Activated CD4-positive, alpha-beta T cell treated with anti-CD3 and anti-CD28 coated beads, Interleukin-2, amount 10 ng/mL, durations not matched to agents 7 days and 5 days (primary cell): ENCODE measurements at regions not wholly inside any gene's neighbourhood (a gene's known extent, or its start where the extent isn't known, plus 50 kb on each side); places are given as distances from the start of the nearest gene placed in this dataset.

ENCODE experiments used
- CTCF ChIA-PET: fragments of 350-600 bp; sonication (Branson Sonifier 250); formaldehyde crosslinking; loops from one replicate; lab custom pipeline; 2021; ENCODE audit warnings: antibody characterized with exemption; lab: Charles Lee
- POLR2A ChIA-PET: fragments of 350-600 bp; sonication (Branson Sonifier 250); formaldehyde crosslinking; loops from one replicate; lab custom pipeline; 2021; ENCODE audit warnings: antibody characterized with exemption; lab: Charles Lee
- DNase-seq: peaks from one replicate; pipeline ENCODE4 v3.0.0-alpha.2; 2020
- H3K27ac Mint-ChIP-seq: one replicate; pipeline ENCODE4 v1.8.0; 2021; ENCODE audit warnings: mild to moderate bottlenecking, moderate library complexity, mixed read lengths
- H3K27me3 Mint-ChIP-seq: one replicate; pipeline ENCODE4 v1.8.0; 2021; ENCODE audit warnings: mixed read lengths
- H3K36me3 Mint-ChIP-seq: one replicate; pipeline ENCODE4 v1.8.0; 2021; ENCODE audit warnings: low read depth, mixed read lengths
- H3K4me1 Mint-ChIP-seq: one replicate; pipeline ENCODE4 v1.8.0; 2021; ENCODE audit warnings: mixed read lengths
- H3K4me3 Mint-ChIP-seq: one replicate; pipeline ENCODE4 v1.8.0; 2021; ENCODE audit warnings: mild to moderate bottlenecking, moderate library complexity, mixed read lengths
- H3K9me3 Mint-ChIP-seq: one replicate; pipeline ENCODE4 v1.8.0; 2021; ENCODE audit warnings: mixed read lengths

DNA sequence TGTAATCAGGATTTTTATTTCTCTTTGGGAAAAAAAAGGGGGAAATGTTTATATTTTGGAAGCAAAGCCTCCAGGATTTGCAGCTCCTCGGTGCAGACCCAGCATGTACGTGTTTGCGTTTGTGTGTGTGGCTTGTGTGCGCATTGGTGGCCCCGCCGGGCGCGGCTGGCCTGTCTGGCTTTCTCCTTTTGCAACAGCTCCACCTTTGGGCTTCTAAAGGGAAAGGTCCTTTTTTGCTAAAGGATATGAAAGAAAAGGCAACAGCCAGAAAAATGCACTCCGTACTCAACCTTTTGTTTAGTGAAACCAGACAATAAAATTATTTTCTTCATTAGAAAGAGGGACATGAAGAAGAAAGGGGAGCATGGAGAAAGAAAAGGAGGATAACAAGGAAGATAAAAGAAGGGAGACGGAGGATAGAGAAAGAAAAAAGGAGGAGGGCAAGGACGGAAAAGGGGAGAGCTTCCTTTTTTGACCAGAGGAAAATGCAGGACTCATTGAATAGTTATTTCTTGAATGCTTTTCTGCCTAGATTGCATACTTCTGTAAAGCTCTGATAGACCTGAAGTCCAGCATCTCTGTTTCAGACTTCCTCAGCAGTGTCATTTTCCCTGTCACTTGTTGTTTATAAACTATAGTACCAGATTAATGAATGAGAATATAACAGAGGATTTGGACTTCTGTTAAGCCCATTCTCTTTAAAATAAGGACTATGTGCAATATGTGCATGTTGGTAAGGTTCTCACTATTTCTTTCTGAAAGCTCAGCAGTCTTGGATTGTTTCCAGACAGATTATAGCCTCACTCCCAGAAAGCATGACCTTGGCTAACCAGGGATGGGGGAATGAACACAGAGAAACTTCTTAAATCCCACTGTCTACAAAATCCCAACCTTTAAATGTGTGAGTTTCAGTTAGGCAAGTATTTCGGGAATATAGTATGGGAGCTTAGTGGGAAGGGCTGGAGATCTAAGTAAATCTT is 563.1 kb upstream of the PIK3C3 start:
- Mint-ChIP-seq H3K4me3 (no peak overlapping the region), H3K27ac (no peak overlapping the region), H3K27me3 (no peaks in the 10 kb centered on the region), H3K36me3 (no peaks in the 10 kb centered on the region), H3K9me3 (no peaks in the 10 kb centered on the region), H3K4me1 (no peaks in the 10 kb centered on the region)
- CTCF ChIA-PET: no interaction called here
- DNase-seq: no peak
- POLR2A ChIA-PET: no interaction called here

DNA sequence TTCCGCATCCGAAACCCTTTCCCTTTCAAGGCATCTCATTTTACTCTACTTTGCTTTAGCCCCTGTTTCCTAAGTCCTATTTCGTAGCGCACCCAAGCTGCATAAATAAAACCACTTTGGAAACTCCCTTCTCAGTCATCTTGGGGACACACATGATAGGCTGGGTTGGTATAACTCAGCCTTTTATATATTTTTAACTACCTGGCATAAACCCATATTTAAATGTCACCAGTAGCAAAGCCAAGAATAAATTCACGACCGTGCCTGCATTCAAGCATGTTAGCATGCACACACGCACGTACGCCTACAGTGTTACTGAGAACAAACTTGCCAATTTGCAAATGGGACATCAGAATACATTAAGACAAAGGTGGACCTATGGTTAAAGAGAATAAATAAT is 564.7 kb upstream of the PIK3C3 start:
- H3K4me1 Mint-ChIP-seq: no peaks in the 10 kb centered on the region
- CTCF ChIA-PET: no interaction called here
- POLR2A ChIA-PET: no interaction called here
- H3K36me3 Mint-ChIP-seq: no peaks in the 10 kb centered on the region
- DNase-seq: no peak
- H3K9me3 Mint-ChIP-seq: no peaks in the 10 kb centered on the region
- H3K27ac Mint-ChIP-seq: no peak overlapping the region
- H3K27me3 Mint-ChIP-seq: no peaks in the 10 kb centered on the region
- no peak overlapping the region for H3K4me3 Mint-ChIP-seq

DNA sequence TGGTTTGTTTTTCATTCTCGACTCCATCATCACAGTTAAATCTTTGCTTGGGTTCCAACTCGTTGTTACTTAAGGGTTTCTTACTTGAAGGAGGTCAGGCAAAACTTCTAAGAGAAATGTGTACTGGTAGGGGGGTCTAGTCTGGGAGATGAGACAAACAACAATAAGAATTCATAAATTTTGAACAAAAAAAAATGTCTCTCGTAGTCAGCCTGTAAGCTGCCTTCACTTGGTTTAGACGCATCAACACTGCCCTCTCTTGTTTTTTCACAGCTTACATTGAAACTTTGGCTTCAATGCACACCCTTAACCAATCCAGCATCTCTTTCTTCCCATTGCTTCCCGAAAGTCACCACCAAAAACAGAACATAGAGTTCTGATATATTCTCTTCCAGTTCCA is 576.4 kb upstream of the PIK3C3 start:
- CTCF ChIA-PET: no interaction called here
- Mint-ChIP-seq H3K4me1 (no peaks in the 10 kb centered on the region), H3K27me3 (no peaks in the 10 kb centered on the region), H3K9me3 (peaks cover 4% of the 10 kb centered on the region), H3K27ac (no peak overlapping the region), H3K4me3 (no peak overlapping the region), H3K36me3 (no peaks in the 10 kb centered on the region)
- no peak for DNase-seq
- POLR2A ChIA-PET: no interaction called here

DNA sequence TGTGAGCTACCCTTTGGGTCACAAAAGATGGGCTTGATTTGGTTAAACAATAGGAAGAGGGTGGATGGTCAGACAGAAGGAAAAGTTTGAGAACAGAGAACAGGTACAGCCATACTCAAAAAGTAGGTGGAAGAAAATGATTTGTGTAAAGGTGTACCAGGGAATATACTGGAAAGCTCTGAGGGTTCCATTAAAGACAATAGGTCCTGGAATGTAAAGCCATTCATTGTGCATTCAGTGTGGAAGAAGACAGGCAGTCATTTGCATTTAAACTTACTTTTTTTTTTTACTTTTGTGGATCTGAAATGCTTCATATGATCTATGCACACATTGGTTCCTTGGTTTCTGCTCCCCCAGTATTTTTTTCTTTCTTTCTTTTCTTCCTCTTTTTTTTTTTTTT is 581.4 kb upstream of the PIK3C3 start:
- H3K36me3 Mint-ChIP-seq: no peaks in the 10 kb centered on the region
- no peaks in the 10 kb centered on the region for H3K4me1 Mint-ChIP-seq
- H3K9me3 Mint-ChIP-seq: peaks cover 4% of the 10 kb centered on the region
- H3K27ac Mint-ChIP-seq: no peak overlapping the region
- no peaks in the 10 kb centered on the region for H3K27me3 Mint-ChIP-seq
- no peak overlapping the region for H3K4me3 Mint-ChIP-seq
- DNase-seq: no peak
- ChIA-PET CTCF (no interaction called here), POLR2A (no interaction called here)

DNA sequence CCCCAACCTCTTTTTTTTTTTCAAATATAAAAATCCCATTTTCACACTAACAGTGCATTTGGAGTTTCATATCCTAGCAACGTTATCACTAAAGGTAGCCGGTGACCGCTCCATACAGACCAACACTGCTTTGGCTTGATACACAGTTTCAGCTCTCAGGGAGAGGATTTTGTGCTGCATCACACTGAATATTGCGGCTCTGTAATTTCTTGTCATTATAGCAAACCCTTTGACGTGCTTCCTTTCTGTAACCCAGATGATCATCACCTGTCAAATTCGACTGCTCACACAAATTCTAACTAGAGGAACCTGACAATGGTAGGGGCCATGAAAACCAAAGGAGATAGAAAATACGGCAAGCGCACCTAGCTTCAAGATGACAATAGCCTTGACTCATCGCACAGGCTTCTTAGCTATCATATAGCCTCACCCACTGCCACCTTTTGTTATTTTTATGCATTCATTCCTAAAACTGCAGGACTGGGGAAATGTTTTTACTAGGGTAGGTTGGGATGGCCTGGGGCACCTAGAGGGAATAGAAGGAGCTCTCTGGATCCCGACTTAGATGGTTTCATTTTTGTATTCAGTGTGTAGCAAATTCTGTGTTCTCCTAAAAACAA is 582.9 kb upstream of the PIK3C3 start:
- CTCF ChIA-PET: no interaction called here
- peaks cover 6% of the 10 kb centered on the region for H3K9me3 Mint-ChIP-seq
- no peaks in the 10 kb centered on the region for H3K36me3 Mint-ChIP-seq
- no peak for DNase-seq
- no peak overlapping the region for H3K27ac Mint-ChIP-seq
- no peak overlapping the region for H3K4me3 Mint-ChIP-seq
- H3K4me1 Mint-ChIP-seq: no peaks in the 10 kb centered on the region
- POLR2A ChIA-PET: no interaction called here
- H3K27me3 Mint-ChIP-seq: no peaks in the 10 kb centered on the region

DNA sequence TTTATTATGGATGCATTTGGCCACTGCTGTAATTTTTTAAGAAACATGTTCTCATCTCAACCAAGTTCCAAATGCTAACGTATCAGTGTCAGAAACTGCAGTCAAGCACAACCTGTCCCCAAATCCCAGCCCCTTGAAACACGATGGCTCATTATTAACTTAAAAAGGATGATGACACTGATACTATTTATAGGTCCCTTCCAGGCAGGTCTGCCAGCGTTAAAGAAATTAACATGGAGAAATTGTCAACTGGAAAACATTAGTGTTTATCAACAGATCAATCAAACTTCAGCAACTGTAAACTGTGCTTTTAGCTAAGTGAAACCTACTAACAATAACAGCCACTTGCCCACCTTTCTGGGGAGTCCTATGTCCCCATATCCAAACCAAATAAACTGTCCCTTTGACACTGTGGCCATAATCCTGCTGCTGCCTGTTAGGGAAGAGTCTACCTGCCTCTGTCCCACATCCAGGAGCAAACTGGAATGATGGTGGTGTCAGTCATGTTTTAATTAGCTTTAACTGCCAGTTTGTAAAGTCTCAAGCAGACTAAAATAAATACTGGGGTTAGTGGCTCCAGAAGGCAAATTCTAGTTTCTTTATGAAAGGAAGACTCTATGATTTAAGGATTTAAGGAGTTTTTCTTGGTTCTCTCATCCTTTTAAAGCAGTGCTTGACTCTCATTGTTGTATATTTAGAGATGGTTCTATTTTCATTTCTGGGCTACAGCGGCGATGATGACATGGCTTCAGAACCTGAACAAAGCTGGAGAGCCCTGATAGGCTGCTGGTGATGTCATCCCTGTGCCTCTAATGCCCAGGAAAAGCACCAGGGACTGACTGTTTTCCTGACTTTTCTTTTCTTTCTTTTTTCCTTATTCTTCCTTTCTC is 583.6 kb upstream of the PIK3C3 start:
- no peaks in the 10 kb centered on the region for H3K27me3 Mint-ChIP-seq
- no peak for DNase-seq
- CTCF ChIA-PET: no interaction called here
- no peak overlapping the region for H3K4me3 Mint-ChIP-seq
- POLR2A ChIA-PET: no interaction called here
- H3K27ac Mint-ChIP-seq: no peak overlapping the region
- H3K4me1 Mint-ChIP-seq: no peaks in the 10 kb centered on the region
- peaks cover 2% of the 10 kb centered on the region for H3K9me3 Mint-ChIP-seq
- no peaks in the 10 kb centered on the region for H3K36me3 Mint-ChIP-seq

DNA sequence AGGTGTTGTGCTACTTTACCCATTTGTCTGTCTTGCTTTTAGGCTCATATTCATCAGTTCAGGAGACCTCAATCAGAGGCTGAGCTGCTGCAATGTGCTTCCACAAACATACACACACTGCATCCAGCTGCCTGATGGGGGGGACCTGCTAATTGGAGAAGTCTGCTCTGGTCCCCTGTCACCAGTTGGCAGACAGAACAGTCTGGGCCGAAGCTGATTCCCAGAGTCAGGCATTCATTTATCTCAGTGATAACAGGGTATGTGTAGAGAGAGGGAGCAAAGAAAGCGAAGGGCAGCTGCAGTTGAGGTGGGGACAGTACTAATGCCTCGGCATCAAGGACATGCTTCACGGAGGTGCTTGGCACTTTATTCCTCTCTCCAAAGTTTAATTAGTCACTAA is 584.3 kb upstream of the PIK3C3 start:
- ChIA-PET CTCF (no interaction called here), POLR2A (no interaction called here)
- no peaks in the 10 kb centered on the region for H3K36me3 Mint-ChIP-seq
- no peaks in the 10 kb centered on the region for H3K4me1 Mint-ChIP-seq
- no peak overlapping the region for H3K4me3 Mint-ChIP-seq
- DNase-seq: no peak
- H3K9me3 Mint-ChIP-seq: peaks cover 2% of the 10 kb centered on the region
- H3K27ac Mint-ChIP-seq: no peak overlapping the region
- H3K27me3 Mint-ChIP-seq: no peaks in the 10 kb centered on the region

DNA sequence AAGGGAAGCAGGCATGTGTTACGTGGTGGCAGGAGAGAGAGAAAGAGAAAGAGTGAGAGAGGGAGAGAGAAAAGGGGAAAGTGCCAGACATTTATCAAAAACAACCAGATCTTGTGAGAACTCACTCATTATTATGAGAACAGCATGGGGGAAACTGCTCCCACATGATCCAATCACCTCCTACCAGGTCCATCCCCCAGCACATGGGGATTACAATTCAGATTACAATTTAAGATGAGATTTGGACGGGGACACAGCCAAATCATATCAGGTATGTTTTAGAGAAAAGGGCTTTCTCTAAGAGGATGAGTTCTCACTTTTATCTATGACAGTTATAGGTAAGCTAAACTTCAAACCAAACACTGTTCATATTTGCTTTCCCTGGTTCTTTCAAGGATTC is 597.3 kb upstream of the PIK3C3 start:
- Mint-ChIP-seq H3K27ac (no peak overlapping the region), H3K4me1 (no peaks in the 10 kb centered on the region), H3K27me3 (no peaks in the 10 kb centered on the region), H3K9me3 (peaks cover 10% of the 10 kb centered on the region), H3K36me3 (no peaks in the 10 kb centered on the region), H3K4me3 (no peak overlapping the region)
- POLR2A ChIA-PET: no interaction called here
- CTCF ChIA-PET: no interaction called here
- no peak for DNase-seq

DNA sequence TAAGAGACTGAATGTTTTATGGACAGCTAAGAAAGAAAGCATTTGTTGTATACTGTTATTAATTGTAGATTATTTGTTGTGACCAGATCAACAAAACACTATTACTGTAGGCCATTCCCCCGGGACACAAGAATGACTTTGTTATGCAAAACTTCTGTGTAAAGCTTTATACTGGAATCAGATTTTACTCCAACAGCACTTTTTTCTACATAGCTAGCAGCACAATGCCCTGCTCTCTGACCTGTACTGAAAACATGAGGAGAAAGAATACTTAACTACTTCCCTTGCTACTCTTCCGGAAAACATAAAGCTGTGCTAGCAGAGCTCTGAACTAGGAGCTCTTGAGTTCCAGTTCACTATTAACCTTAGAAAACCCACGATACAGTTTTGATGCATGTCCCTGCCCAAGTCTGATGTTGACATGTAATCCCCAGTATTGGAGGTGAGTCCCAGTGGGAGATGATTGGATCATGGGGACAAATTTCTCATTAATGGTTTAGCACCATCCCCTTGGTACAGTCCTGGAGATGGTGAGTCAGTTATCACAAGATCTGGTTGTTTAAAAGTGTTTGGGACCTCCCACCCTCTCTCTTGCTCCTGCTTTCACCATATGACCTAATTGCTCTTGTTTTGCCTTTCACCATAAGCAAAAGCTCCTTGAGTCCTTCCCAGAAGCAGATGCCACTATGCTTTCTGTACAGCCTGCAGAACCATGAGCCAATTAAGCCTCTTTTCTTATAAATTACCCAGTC is 601.1 kb upstream of the PIK3C3 start:
- Mint-ChIP-seq H3K27ac (no peak overlapping the region), H3K4me1 (no peaks in the 10 kb centered on the region), H3K27me3 (no peaks in the 10 kb centered on the region), H3K36me3 (no peaks in the 10 kb centered on the region), H3K4me3 (no peak overlapping the region), H3K9me3 (peaks cover 8% of the 10 kb centered on the region)
- no peak for DNase-seq
- ChIA-PET POLR2A (no interaction called here), CTCF (no interaction called here)

DNA sequence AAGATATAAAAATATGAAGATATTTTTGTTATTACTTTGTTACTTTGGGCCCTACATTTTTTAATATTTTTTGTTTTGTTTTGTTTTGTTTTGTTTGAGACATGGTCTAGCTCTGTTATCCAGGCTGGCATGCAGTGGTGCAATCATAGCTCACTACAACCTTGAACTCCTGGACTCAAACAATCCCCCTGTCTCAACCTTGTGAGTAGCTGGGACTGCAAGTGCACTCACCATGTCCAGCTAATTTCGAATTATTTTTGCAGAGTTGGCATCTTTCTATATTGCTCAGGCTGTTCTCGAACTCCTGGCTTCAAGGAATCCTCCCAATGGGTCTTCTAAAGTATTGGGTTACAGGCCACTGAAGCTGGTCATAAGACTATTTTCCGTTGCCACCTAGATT is 603.6 kb upstream of the PIK3C3 start:
- no peaks in the 10 kb centered on the region for H3K27me3 Mint-ChIP-seq
- H3K4me3 Mint-ChIP-seq: no peak overlapping the region
- DNase-seq: no peak
- no peaks in the 10 kb centered on the region for H3K36me3 Mint-ChIP-seq
- ChIA-PET CTCF (no interaction called here), POLR2A (no interaction called here)
- no peak overlapping the region for H3K27ac Mint-ChIP-seq
- no peaks in the 10 kb centered on the region for H3K4me1 Mint-ChIP-seq
- H3K9me3 Mint-ChIP-seq: no peaks in the 10 kb centered on the region

DNA sequence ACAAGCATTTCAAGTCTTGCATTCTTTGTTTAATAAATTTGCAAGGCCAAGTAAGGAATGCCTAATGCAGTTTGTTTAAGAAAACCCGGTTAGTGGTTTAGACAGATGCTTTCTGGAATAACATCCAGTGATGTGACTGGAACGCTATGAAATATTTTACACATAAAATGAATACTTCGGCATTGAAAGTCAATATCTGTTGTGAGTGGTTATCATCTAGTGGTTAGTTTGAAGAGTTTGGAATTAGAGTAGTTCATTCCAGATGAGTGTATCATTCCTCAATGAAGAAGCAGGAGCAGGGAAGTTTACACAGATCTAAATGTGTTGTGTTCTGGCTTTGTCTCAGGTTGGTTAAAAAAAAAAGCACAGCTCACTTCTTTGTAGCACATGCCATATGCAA is 608.0 kb upstream of the PIK3C3 start:
- Mint-ChIP-seq H3K9me3 (no peaks in the 10 kb centered on the region), H3K36me3 (no peaks in the 10 kb centered on the region), H3K4me1 (no peaks in the 10 kb centered on the region), H3K4me3 (no peak overlapping the region), H3K27ac (no peak overlapping the region), H3K27me3 (no peaks in the 10 kb centered on the region)
- POLR2A ChIA-PET: no interaction called here
- DNase-seq: no peak
- CTCF ChIA-PET: no interaction called here

DNA sequence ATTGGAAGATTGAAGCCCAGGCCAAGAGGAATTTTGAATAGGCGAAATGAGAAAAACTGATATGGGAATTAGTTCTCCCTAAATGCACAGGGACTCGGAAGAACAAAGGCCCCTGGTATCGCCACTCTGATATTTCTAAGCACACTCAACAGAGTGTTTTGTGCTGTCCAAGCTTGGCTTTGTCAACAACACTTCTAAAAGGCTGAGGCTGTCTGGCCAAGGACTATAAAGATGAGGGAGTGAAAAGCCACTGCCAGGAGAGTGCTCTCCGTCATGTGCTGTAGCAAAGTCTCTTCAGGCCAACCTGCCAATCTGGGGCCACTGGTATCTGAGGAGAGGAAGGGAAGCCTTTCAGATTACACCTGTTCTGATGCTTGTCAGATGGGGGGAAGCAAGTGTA is 611.2 kb upstream of the PIK3C3 start:
- ChIA-PET POLR2A (no interaction called here), CTCF (no interaction called here)
- Mint-ChIP-seq H3K4me3 (no peak overlapping the region), H3K36me3 (no peaks in the 10 kb centered on the region), H3K9me3 (no peaks in the 10 kb centered on the region), H3K27ac (no peak overlapping the region), H3K4me1 (no peaks in the 10 kb centered on the region), H3K27me3 (no peaks in the 10 kb centered on the region)
- DNase-seq: no peak
